DMS153 treated with DMSO at 0.1 percent for 48 hours (cell line): ENCODE measurements at regions not wholly inside any gene's neighbourhood (a gene's known extent, or its start where the extent isn't known, plus 50 kb on each side); places are given as distances from the start of the nearest gene placed in this dataset.

ENCODE experiments used
- DNase-seq: peaks from one replicate; lab custom pipeline; 2025; ENCODE audit not compliant: unreplicated experiment; lab: John Stamatoyannopoulos, UW

DNA sequence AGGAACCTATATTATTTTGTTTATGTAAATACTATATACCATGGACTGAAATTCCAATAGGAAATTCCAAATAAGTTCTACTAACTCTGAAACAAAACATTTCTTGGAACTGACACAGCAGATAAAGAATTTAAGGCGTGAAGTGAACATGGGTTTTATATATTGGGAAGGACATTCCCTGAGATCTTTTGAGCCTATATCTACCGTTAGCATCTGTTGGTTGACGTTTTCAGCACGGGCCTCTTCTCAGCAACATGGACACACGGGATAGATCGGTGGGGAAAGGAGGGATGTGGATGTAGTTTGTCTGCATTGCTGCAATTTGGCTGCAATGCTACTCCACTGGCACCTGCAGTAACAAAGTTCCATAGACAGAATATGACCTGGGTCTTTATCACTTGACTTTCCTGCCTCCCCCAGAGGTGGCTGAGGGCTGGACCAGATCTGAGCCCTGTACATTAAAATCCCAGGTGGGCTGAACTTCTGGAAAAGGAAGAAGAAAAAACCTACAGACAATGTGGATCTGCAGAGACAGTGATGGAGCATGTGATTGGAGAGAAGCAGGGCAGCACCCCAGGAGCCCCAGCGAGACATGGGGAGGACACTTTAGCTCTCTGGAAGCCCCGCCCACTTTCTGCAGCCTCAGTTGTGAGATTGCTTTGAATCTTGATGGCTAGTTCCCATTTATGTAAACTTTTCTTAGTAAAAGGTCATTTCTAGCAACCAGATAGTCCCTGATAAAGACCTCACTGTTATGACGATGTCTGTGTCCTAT is 91.2 kb upstream of the CPEB4 start:
- DNase-seq, result no peak

DNA sequence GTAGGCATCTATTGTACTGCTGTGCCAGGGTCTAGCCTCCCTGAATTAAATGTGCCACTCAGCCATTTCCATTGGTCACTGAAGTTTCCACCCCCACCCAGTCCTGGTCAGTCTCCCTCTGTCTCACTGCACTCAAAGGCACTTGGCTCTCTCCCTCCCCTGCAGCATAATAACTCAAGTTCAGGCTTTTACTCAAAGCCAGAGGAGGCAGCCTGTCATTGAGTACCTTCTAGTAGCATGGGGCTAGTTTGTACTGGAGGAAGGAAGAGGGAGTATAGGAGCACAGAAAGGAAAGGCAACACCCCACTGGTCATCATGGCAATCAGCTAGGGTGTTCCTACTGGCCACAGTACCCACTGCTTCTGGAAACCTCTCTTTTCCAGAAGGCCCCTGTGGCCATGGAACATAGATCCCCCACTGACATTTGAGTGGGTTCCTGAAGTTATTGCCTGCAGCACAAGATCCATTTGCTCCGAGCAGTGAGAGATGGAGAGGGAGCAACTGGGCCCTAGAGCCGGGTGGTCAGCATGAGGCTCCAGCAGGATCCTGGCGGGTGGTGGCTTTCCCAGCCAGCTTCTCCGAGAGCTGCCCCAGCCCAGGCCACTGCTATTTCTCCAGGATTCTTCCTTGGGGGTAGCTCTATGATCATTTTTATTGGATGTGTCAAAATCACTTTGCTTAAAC is 89.9 kb upstream of the CPEB4 start:
- DNase-seq, result no peak

DNA sequence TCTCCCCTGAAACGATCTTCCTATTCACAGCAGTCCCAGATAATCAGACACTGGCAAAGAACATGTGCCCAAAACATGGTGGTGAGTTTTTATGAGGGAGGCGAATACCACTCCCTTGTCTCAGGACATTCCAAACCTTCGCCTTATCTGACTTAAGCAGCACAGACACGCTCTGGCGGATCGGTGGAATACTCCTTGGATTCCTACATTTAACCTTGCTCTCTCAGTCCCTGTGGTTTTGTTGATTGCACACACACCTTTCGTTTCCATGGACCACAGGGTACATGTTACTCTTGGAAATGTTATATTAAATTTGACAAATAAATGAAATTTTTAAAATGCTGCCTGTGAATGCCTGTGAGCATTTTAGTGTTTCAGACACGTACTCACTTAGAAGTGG is 87.8 kb upstream of the CPEB4 start:
- no peak for DNase-seq

DNA sequence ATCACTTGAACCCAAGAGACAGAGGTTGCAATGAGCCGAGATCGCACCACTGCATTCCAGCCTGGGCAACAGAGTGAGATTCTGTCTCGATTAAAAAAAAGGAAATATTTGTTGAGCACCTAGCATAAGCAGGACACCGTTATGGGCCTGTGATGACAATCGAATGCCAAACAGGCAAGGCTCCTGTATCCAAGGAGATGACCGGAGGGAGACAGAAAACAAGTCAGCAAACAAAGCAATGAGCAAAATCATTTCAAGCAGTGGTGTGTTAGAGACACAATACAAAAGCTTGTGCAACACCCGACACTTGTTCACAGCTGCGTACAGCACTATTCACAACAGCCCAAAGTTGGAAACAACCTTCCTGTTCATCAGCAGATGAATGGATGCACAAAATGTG is 87.1 kb upstream of the CPEB4 start:
- DNase-seq, result no peak

DNA sequence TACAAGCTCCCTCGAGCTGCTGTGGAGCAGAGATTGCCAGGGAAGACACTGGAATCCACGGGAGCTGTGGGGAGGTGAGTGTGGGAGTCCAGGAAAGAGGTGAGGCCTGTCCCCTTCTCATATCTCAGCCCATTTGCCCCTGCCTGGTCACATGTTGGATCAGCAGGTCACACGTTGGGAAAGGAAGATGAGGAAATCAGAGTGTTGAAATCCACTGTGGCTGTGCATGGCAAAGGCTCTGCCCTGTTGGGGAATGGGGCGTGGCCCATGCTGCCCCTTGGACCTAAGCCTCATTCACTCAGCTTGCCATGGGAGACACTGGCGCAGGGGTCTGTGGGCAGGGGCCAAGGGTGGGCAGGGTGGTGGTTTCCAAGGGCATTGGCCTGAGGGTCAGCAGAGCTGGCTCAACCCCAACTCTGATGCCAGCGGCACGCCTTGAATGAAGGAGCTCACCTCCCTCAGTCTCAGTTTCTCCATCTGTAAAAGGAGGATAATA is 85.4 kb upstream of the CPEB4 start:
- DNase-seq, result no peak

DNA sequence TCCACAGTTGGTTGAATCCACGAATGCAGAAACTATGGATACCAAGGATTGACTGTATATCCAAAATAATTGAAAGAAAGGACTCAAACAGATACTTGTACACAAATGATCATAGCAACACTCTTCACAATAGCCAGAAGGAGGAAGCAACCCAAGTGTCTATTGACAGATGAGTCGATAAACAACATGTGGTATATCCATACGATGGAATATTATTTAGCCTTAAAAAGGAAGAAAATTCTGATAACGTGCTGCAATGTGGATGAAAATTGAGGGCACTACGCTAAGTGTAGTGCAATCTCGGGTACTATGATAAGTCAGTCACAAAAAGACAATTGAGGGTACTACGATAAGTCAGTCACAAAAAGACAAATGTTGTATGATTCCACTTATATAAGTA is 83.6 kb upstream of the CPEB4 start:
- no peak for DNase-seq

DNA sequence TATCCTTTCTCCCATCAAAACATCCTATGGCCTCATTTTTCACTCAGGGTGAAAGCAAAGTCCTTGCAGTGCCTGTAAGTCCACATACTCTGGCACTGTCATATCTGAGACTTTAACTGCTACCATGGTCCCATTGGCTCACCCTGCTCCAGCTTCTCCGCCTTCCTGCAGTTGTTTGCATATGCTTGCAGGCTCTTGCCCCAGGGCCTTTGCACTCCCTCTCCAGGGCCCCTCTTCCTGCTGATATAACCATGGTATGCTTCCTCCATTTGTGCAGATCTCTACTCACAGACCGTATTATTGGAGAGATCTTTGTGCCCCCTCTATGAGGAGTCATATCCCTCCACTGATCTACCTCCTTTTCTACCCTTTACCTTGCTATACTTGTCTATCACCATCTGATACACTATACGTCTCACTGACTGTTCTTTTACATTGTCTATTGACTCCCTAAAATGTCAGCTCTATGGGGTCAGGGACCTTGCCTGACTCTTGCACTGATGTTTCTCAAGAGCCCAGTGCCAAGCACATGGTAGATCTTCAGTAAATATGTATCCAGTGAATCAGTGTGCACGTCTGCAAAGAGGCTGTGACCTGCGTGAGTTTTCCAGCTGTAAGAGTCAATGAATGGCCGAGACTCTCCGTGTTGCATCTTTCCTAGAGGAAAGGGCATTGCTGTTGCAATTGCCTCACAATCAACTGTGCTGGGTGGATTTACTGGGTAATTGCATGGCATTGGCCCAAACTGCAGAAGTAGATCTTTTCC is 81.7 kb upstream of the CPEB4 start:
- no peak for DNase-seq

DNA sequence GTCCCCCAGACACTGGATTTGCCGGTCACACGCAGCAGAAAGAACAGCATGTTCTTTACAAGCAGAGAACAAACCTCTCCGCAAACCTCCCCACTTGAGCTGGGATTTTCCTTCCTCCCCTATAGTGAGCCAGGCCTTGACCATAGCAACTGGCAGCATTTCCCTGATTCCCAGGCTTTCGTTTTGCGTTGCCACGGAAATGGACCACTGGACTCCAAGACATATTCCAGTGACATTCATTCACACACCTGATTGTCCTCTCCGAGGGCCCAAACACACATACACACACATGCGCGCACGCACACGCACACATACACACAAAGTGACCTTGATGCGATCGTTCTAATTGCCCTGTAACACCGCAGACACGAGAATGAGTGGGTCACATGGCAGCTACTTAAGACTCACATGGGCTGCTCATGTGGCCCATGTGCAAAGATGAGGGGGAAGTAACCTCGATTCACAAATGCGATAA is 80.9 kb upstream of the CPEB4 start:
- DNase-seq, result no peak

DNA sequence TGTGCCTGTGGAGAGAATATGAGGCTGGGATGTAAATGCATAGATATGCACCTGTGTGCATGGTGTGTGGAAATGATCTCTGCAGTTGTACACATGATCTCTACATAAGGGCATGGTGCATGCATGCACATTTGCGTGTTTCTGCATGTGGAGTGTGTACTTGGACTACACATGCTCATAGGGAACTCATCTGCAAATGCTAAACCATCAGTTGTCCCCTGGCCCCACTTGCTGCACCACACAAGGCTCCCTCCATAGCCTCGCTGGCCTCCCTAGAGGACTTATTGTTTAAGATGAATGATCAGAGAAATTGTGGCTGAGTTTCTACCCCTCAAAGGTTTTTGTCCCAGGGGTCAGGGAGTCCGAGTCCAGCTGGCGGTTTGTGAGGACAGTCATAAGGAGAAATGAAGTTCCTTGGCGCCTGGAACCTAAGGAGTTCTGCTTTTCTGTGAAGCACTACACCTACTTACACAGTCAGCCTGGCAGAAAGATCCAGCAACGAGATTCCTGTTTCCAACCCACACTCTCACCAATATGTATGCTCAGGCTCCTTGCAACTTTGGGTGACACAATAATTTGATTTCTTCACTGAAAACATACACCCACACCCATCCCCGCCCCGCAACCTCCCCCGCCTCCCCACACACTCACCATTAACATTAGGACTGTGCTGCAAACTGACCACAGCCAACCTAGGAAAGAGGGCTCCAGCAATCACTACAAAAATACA is 79.9 kb upstream of the CPEB4 start:
- no peak for DNase-seq

DNA sequence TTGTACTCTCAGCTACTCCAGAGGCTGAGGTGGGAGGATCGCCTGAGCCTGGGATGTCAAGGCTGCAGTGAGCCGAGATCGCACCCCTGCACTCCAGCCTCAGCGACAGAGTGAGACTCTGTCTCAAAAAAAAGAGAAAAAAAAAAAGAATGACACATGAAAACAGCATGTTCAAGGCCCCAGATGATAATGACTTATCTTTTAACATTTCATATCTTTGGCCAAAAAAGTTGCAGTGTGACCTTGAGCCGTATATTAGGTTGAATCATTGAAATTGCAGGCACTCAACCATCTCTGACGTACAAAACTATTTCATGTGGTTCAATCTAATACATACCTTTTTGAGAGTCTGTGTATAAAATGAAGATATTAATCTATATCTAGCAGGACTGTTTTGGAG is 79.1 kb upstream of the CPEB4 start:
- no peak for DNase-seq

DNA sequence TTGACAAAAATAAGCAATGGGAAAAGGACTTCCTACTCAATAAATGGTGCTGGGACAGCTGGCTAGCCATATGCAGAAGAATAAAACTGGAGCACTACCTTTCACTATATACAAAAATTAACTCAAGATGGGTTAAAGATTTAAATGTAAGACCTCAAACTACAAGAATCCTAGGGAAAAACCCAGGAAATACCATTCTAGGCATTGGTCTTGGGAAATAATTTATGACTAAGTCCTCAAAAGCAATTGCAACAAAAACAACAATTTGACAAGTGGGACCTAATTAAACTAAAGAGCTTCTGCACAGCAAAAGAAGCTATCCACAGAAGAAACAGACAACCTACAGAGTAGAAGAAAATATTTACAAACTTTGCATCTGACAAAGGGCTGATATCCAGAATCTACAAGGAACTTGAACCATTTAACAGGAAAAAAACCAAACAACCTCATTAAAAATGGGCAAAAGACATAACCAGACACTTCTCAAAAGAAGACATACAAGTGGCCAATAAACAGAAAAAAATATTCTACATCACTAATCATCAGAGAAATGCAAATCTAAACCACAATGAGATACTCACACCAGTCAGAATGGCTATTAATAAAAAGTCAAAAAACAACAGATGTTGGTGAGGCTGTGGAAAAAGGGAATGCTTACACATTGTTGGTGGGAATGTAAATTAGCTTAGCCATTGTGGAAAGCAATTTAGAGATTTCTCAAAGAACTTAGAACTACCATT is 75.2 kb upstream of the CPEB4 start:
- DNase-seq, result no peak

DNA sequence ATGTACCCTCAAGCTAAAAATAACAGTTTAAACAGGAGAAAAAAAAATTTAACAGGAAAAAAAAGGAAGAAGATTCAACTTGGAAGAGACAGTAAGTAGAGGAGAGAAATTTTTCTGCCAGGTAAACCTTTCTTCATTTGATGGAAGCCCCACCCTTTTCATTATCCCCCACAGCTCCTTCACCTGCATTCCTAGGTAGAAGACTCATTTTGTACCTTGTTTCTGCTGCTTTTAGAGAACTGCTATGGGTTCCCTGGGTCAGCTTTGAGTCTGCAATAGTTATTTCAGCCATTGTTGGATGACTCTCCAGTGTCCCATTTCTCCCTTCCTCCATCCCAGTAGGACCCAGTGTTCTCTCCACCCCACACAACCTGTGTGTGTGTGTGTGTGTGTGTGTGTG is 74.1 kb upstream of the CPEB4 start:
- no peak for DNase-seq

DNA sequence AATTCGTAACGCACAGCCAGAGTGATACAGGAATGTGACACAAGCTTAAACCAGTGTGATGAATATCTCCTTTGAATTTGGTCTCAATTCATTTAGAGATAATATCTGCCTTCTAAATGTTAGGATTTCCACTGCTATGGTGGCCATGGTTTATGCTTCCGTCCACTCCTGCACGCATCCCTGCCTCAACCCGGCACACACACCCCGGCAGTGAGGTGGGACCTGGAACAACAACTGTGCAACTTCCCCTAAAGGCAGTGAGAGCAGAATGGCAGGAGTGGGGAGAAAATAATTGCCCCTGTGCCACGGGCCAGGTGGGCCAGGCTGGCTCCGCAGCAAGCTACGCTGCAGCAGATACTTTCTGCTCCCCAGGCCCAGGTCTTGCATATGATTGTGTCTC is 72.6 kb upstream of the CPEB4 start:
- no peak for DNase-seq

DNA sequence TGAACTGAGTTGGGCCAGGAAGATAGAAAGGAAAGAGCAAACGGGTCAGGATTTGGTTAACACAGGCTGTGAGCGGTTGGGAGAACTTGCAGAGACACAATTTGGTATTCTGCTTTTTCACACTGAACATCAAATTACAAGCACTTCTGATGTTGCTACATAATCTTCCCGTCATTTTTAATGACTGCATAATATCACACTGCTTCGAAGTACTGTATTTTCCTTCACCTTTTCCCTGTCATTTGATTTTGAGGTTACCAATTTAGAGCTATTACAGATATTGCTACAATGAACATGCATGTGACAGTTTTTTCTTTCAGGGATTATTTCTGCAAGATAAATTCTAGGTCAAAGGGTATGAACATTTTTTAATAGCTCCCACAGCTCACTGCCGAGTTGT is 71.4 kb upstream of the CPEB4 start:
- no peak for DNase-seq

DNA sequence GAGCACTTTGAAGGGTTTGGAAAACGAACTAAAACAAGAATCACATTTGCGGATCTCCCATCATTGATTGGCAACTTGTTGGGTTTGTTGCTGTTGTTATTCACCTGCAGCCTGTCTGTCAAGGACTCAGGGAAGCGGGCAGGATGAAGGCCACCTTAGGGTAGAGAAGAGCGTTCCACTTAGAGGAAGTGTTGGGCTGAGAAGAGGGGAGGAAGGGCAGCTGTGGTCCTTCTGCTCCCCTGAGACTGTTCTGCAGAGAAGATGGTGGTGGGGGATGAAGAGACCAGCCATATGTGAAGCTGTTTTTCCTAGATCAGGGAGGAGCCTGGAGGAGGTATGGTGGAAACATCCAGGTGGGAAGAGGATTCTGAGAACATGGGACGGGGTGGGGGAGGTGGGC is 70.6 kb upstream of the CPEB4 start:
- no peak for DNase-seq

DNA sequence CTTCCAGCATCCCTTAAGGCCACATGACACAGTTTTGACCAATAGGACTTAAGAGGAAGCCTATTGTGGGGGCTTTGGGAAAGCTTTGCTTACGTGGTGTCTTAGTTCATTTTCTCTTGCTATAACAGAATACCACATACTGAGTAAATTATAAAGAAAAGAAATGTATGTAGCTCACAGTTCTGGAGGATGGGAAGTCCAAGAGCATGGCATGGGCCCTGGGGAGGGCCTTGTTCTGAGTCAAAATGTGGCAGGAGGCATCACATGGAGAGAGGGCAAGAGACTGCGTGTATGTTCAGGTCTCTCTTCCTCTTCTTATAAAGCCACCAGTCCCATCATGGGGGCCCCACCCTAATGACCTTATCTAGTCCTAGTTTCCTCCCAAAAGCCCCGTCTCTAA is 68.6 kb upstream of the CPEB4 start:
- DNase-seq, result no peak

DNA sequence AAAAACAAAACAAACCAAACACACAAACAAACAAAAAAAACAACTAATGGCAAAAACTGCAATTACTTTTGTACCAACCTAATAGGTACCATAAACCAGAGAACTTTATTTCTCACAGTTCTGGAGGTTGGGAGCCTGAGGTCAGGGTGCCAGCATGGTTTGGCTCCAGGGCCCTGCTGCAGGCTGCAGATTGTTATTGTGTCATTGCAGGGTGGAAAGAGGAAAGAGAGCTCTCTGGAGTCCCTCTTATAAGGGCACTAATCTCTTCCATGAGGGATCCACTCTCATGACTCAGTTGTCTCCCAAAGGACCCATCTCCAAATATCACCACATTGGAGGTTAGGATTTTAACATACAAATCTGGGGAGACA is 64.9 kb upstream of the CPEB4 start:
- DNase-seq, result no peak

DNA sequence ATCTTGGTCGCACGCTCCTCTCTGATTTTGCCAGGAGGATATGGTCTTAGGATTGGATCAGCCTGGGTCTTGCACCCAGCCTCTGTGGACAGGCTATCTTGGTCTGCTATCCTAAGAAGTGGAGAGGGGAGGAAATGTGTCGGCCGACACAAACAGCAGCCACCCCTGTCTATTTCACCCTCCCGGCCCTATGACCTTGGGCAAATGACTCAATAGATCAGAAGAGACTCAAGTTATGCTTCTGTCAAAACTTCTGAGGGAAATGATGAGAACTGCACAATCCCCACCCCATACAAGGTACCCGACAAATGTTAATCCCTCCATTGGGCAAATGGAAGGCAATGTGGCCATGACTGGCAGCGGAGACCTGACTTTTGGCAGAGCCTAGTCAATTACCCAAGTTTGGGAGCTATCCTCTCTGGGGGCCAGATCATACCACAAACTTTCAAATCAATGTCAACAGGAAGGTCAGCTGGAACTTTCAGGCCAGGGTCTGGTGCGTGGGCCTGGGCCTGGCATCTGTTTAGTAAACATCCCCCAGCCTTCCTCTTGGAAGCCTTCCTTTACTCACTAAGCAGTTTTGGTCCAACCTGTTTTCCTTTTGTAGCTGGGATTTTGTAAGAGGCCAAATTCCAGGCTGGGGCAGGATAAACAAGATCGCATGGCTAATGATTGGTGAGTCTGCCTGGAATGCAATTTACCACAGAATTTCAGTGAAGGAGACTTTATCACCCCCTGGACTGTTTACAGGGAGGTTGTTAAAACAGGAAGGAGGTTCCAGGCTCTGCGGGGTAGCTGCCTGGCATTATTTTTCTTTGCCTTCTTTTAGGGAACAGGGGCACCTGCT is 64.2 kb upstream of the CPEB4 start:
- no peak for DNase-seq

DNA sequence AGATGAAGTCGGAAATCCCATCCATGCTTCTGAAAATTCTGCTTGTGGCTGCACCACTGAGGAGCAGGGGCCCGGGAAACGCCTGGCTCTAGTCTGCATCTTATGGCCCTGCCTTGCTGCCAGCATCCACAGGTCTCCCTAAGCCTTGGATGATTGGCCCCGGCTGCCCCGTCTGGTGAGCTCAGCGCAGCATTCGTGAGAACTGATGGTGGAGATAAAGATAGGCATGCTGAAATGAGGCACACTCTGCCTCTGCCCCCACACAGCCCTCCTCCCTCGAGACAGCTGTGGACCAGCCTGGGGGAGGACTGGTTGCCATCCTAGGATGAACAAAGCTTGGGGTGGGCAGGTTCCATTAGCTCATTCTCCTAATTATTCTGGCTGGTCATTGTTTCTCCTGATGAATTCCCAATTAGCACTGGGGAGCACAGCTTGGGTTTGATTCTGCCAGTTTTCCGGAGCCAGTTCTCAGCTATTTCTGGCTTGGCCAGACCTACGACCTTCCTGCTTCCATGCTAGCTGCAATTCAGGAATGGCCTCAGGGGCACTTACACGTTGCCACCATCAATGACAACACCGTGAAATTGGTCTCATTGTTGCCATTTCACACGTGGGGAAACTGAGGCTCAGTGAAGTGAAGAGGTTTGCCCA is 62.8 kb upstream of the CPEB4 start:
- no peak for DNase-seq
